Effector CD4-positive, alpha-beta T cell (primary cell): ENCODE measurements at regions not wholly inside any gene's neighbourhood (a gene's known extent, or its start where the extent isn't known, plus 50 kb on each side); places are given as distances from the start of the nearest gene placed in this dataset.
"Not testable (repeated sequence)": the region's sequence is repeated elsewhere in the genome, so short reads cannot be mapped to it uniquely, and the experiment has no call there.

Experiments
- DNase-seq: peaks from one replicate; pipeline ENCODE4 v3.0.0-alpha.2; 2020

DNA sequence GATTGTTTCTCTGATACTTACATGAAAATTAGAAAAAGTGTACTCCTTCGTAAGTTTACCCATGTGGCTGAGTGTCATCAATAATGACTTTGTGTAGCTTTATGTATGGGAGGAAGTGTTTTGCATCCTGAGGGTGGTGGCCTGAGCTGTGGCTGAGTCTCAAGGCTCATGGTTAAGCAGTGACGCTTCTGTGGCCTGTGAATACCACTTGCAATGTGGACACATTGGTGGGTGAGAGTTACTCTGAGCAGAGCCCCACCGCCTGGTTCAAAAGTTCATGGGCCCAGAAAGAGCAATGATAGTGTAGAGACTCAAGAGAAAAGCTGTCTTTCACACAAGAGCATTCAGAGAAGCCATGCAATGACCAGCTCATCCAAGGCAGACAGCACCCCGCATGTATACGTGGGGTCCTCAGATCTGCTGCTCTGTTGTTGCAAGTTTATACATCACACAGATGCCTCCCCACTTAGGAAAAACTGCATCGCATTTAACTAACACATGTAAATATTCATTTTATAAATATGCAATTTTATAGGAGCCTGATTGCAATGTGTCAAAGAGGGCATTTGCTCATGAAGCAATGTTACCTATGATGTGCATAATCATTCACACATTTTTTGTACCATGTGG, 55.1 kb upstream of the FRMD6 start:
- DNase-seq = no peak

DNA sequence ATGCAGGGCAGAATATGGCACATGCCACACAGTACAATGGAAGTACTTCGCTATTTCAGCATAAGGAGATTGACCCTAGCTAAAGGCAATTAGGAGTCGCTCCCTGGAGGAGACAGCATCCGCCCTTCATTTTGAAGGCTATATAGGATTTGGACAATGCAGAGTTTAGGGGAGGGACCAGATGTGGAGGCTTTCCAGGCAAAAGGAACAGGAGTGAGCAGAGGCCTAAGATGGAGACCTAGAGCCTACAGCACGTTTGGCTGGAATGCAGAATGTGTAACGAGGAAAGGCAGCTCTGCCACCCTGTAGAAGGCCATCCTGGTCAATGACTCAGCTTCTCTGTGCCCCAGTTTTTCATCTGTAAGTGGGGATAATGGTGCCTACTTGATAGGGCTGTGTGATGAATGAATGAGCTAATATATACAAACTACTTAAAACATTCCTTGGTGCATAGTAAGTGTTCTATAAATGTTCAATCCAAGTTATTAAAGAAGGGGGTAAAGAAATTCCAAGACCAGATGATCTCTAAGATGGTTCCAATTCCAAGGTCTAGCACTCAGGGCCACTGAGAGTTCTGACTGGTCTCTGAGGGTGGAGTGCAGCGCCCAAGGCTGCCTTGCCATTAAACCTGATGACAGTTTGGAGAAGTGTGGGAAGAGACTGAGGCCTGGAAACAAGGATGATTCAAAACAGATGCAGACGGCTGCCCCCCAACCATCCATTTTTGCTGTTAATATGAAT, 54.3 kb upstream of the FRMD6 start:
- DNase-seq = no peak

DNA sequence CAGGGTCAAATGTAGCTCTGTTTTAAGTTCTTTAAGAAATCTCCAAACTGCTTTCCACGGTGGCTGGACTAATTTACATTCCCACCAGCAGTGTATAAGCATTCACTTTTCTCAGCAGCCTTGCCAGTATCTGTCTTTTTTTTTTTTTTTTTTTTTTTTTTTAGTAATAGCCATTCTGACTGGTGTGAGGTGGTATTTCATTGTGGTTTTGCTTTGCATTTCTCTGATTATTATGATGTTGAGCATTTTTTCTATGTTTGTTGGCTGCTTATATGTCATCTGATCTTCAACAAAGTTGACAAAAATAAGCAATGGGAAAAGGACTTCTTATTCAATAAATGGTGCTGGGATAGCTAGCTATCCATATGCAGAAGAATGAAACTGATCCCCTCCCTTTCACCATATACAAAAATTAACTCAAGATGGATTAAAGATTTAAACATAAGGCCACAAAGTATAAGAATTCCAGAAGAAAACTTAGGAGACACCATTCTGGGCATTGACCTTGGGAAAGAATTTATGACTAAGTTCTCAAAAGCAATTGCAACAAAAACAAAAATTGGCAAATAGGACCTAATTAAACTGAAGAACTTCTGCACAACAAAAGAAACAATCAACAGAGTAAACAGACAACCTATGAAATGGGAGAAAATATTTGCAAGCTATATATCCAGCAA, 52.6 kb upstream of the FRMD6 start:
- DNase-seq = not testable (repeated sequence)

DNA sequence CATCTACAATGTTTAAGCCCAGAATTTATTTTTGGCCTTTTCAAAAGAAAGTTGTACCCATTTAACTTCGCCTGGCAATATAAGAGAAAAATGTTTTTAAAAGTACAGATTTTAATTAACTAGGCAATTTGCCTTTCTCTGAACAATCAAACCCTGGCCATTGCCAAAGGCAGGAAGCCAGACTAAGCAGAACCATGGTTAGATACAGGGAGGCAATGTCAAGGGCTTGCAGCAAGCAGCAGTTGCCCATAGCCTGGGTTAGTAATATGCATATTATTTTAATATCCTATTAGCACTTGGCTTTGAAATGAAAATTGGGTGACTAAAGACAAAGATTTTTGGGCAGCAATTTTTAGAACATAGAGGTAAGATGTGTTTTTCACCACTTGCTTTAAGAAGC, 51.1 kb upstream of the FRMD6 start:
- no peak for DNase-seq
